Hematopoietic multipotent progenitor cell treated with erythropoietin and hydrocortisone succinate and interleukin-3 and kit ligand, for 4 days (in vitro differentiated cells): ENCODE measurements at regions not wholly inside any gene's neighbourhood (a gene's known extent, or its start where the extent isn't known, plus 50 kb on each side); places are given as distances from the start of the nearest gene placed in this dataset.

ENCODE experiments used
- DNase-seq: peaks from one replicate; pipeline ENCODE4 v3.0.0-alpha.2; 2015

GRCh38 chrX:13266641-13267345, 53.1 kb downstream of the ATXN3L start:
- DNase-seq, result no peak

GRCh38 chrX:13265549-13266132, 54.2 kb downstream of the ATXN3L start:
- no peak for DNase-seq

GRCh38 chrX:13265111-13265510, 54.7 kb downstream of the ATXN3L start:
- no peak for DNase-seq

- no peak for DNase-seq
Measured at GRCh38 chrX:13263560-13264251, 56.1 kb downstream of the ATXN3L start.

- no peak for DNase-seq
Measured at GRCh38 chrX:13261348-13261747, 58.5 kb downstream of the ATXN3L start.

- no peak for DNase-seq
Measured at GRCh38 chrX:13260598-13260997, 59.3 kb downstream of the ATXN3L start.

GRCh38 chrX:13258725-13259124, 61.1 kb downstream of the ATXN3L start:
- no peak for DNase-seq

GRCh38 chrX:13258052-13258444, 61.8 kb downstream of the ATXN3L start:
- no peak for DNase-seq

- DNase-seq, result peak; percentile 27
Measured at GRCh38 chrX:13257223-13258051, 62.4 kb downstream of the ATXN3L start.

GRCh38 chrX:13256603-13257002, 63.2 kb downstream of the ATXN3L start:
- DNase-seq, result no peak

- no peak for DNase-seq
Measured at GRCh38 chrX:13254870-13255269, 65.0 kb downstream of the ATXN3L start.

GRCh38 chrX:13254076-13254785, 65.6 kb downstream of the ATXN3L start:
- peak; percentile 67 for DNase-seq

GRCh38 chrX:13253223-13253622, 66.6 kb downstream of the ATXN3L start:
- no peak for DNase-seq

GRCh38 chrX:13252726-13253125, 67.1 kb downstream of the ATXN3L start:
- DNase-seq, result no peak

GRCh38 chrX:13250826-13251580, 68.8 kb downstream of the ATXN3L start:
- peak; percentile 57 for DNase-seq

GRCh38 chrX:13248867-13249486, 70.9 kb downstream of the ATXN3L start:
- DNase-seq, result no peak

- no peak for DNase-seq
Measured at GRCh38 chrX:13239272-13239671, 80.6 kb downstream of the ATXN3L start.

- peak; percentile 74 for DNase-seq
Measured at GRCh38 chrX:13235930-13236329, 83.9 kb downstream of the ATXN3L start.

GRCh38 chrX:13232484-13232883, 87.4 kb downstream of the ATXN3L start:
- no peak for DNase-seq

- no peak for DNase-seq
Measured at GRCh38 chrX:13226214-13226613, 93.6 kb downstream of the ATXN3L start.

GRCh38 chrX:13223868-13224567, 95.8 kb downstream of the ATXN3L start:
- no peak for DNase-seq
